ENCODE measurements at regions not wholly inside any gene's neighbourhood (a gene's known extent, or its start where the extent isn't known, plus 50 kb on each side); places are given as distances from the start of the nearest gene placed in this dataset.

- no CpG with 5 or more reads among the region's 1 CpG for WGBS (ENCODE audit: insufficient coverage)
- no peak overlapping the region for H3K27ac Mint-ChIP-seq
- no peaks in the 10 kb centered on the region for H3K27me3 Mint-ChIP-seq
- H3K27me3 ChIP-seq (replicated peaks in 1 of 4; ENCODE audit: control extremely low read depth in 1 of 4, control insufficient read depth in 3 of 4, insufficient read depth in 4 of 4, low read length in 3 of 4) = no peaks in the 10 kb centered on the region
- no peaks in the 10 kb centered on the region for H3K4me1 Mint-ChIP-seq
- no peak overlapping the region for H3K9ac ChIP-seq (ENCODE audit: low read length)
- H3K9me3 ChIP-seq (ENCODE audit: control extremely low read depth in 1 of 3, control insufficient read depth in 2 of 3, insufficient read depth in 1 of 3, low read length in 2 of 3) = peaks cover 0 to 6% (median 0%) of the 10 kb centered on the region in 3 donors
- no peak overlapping the region for H3K4me2 ChIP-seq (replicated peaks; ENCODE audit: low read depth, low read length, poor library complexity, severe bottlenecking)
- TF ChIP-seq CTCF (IDR thresholded peaks at IDR 0.05) = no peak
- TF ChIP-seq EZH2 (IDR thresholded peaks at IDR 0.05; ENCODE audit: borderline replicate concordance, insufficient read depth, low read depth, low read length, poor library complexity, severe bottlenecking) = no peak
- no peaks in the 10 kb centered on the region for H3K79me2 ChIP-seq (ENCODE audit: control insufficient read depth, insufficient read depth, low read length)
- DNase-seq = no peak
- ChIA-PET CTCF (no interaction called here), POLR2A (no interaction called here)
- no peaks in the 10 kb centered on the region for H4K20me1 ChIP-seq (ENCODE audit: control insufficient read depth, insufficient read depth, low read length, poor library complexity, severe bottlenecking)
- H3K36me3 ChIP-seq (replicated peaks in 1 of 2; ENCODE audit: control extremely low read depth in 1 of 2, control insufficient read depth in 1 of 2, extremely low read depth in 1 of 2, insufficient read depth in 2 of 2, low read length in 1 of 2) = no peaks in the 10 kb centered on the region
- no peak overlapping the region for H3K27ac ChIP-seq (ENCODE audit: low read length in 2 of 2)
- H3K4me3 Mint-ChIP-seq = no peak overlapping the region
- H3K4me1 ChIP-seq (ENCODE audit: control insufficient read depth in 2 of 2, insufficient read depth in 2 of 2, low read length in 2 of 2) = no peaks in the 10 kb centered on the region
- ATAC-seq (ENCODE audit: low read depth) = no peak
- no peak overlapping the region for H2AFZ ChIP-seq (ENCODE audit: insufficient read depth, low read depth, low read length, poor library complexity, severe bottlenecking)
- no peak overlapping the region for H3K4me3 ChIP-seq (ENCODE audit: control extremely low read depth in 1 of 5, extremely low read depth in 1 of 5, insufficient read depth in 1 of 5, low read depth in 2 of 5, low read length in 4 of 5)
- peaks cover 5% of the 10 kb centered on the region for H3K9me3 Mint-ChIP-seq (ENCODE audit: insufficient read depth)
- intact Hi-C loops (cut with micrococcal nuclease) = no loop called here
Observed at GRCh38 chr7:145860809-145861208, 255.8 kb upstream of the CNTNAP2 start.

- H3K36me3 ChIP-seq (replicated peaks in 1 of 2; ENCODE audit: control extremely low read depth in 1 of 2, control insufficient read depth in 1 of 2, extremely low read depth in 1 of 2, insufficient read depth in 2 of 2, low read length in 1 of 2) = no peaks in the 10 kb centered on the region
- no peak overlapping the region for H3K4me2 ChIP-seq (replicated peaks; ENCODE audit: low read depth, low read length, poor library complexity, severe bottlenecking)
- no CpG with 5 or more reads among the region's 6 CpGs for WGBS (ENCODE audit: insufficient coverage)
- intact Hi-C loops (cut with micrococcal nuclease) = no loop called here
- TF ChIP-seq EZH2 (IDR thresholded peaks at IDR 0.05; ENCODE audit: borderline replicate concordance, insufficient read depth, low read depth, low read length, poor library complexity, severe bottlenecking) (no peak), CTCF (IDR thresholded peaks at IDR 0.05) (no peak)
- Mint-ChIP-seq H3K9me3 (ENCODE audit: insufficient read depth) (peaks cover 4% of the 10 kb centered on the region), H3K4me1 (peaks cover 4% of the 10 kb centered on the region), H3K27ac (no peak overlapping the region), H3K27me3 (no peaks in the 10 kb centered on the region), H3K4me3 (no peak overlapping the region)
- peaks cover 0 to 5% (median 0%) of the 10 kb centered on the region in 3 donors for H3K9me3 ChIP-seq (ENCODE audit: control extremely low read depth in 1 of 3, control insufficient read depth in 2 of 3, insufficient read depth in 1 of 3, low read length in 2 of 3)
- no peak for DNase-seq
- H2AFZ ChIP-seq (ENCODE audit: insufficient read depth, low read depth, low read length, poor library complexity, severe bottlenecking) = no peak overlapping the region
- no peak overlapping the region for H3K27ac ChIP-seq (ENCODE audit: low read length in 2 of 2)
- no peak overlapping the region for H3K9ac ChIP-seq (ENCODE audit: low read length)
- ChIA-PET POLR2A (no interaction called here), CTCF (no interaction called here)
- no peaks in the 10 kb centered on the region for H4K20me1 ChIP-seq (ENCODE audit: control insufficient read depth, insufficient read depth, low read length, poor library complexity, severe bottlenecking)
- H3K4me1 ChIP-seq (ENCODE audit: control insufficient read depth in 2 of 2, insufficient read depth in 2 of 2, low read length in 2 of 2) = no peaks in the 10 kb centered on the region
- H3K79me2 ChIP-seq (ENCODE audit: control insufficient read depth, insufficient read depth, low read length) = no peaks in the 10 kb centered on the region
- no peak overlapping the region for H3K4me3 ChIP-seq (ENCODE audit: control extremely low read depth in 1 of 5, extremely low read depth in 1 of 5, insufficient read depth in 1 of 5, low read depth in 2 of 5, low read length in 4 of 5)
- ATAC-seq (ENCODE audit: low read depth) = no peak
- no peaks in the 10 kb centered on the region for H3K27me3 ChIP-seq (replicated peaks in 1 of 4; ENCODE audit: control extremely low read depth in 1 of 4, control insufficient read depth in 3 of 4, insufficient read depth in 4 of 4, low read length in 3 of 4)
Observed at GRCh38 chr7:145850636-145851035, 266.0 kb upstream of the CNTNAP2 start.
